PC-9 (cell line): ENCODE measurements at regions not wholly inside any gene's neighbourhood (a gene's known extent, or its start where the extent isn't known, plus 50 kb on each side); places are given as distances from the start of the nearest gene placed in this dataset.

Source experiments
- BruUV-seq: library from RNA; stranded (reverse); fragments of 400-500 nt; replicated peaks from 2 replicates; lab custom pipeline; 2021; lab: Mats Ljungman, UMichigan
- CTCF ChIA-PET: fragments of 300-600 bp; sonication (Branson Sonifier 250); formaldehyde crosslinking; loops from one replicate; lab custom pipeline; 2022; ENCODE audit warnings: antibody characterized with exemption; lab: Charles Lee
- POLR2A ChIA-PET: fragments of 300-600 bp; sonication (Branson Sonifier 250); formaldehyde crosslinking; loops from one replicate; lab custom pipeline; 2022; ENCODE audit warnings: antibody characterized with exemption; ENCODE audit not compliant: unreplicated experiment; lab: Charles Lee
- DNase-seq, 2 experiments: peaks; one replicate each; pipeline versions ENCODE4 v3.0.0 to v3.0.0-alpha.2; 2015 to 2022; ENCODE audit warnings: mixed read lengths in 1 of 2
- H2AFZ ChIP-seq: fragments of 200-600 bp; sonication (generic); 2 replicates; pipeline ENCODE4 v1.8.1; 2017; ENCODE audit warnings: antibody characterized with exemption
- H3F3A ChIP-seq: fragments of 200-600 bp; sonication (generic); 2 replicates; pipeline ENCODE4 v1.8.1; 2017; ENCODE audit warnings: antibody characterized with exemption, mild to moderate bottlenecking, low read depth; ENCODE audit not compliant: insufficient read depth
- H3K27ac ChIP-seq: fragments of 200-600 bp; sonication (generic); 2 replicates; pipeline ENCODE4 v1.6.1; 2016; ENCODE audit warnings: mixed run types
- H3K27me3 ChIP-seq: fragments of 200-600 bp; sonication (generic); 2 replicates; pipeline ENCODE4 v1.6.1; 2016; ENCODE audit warnings: low read depth, mixed run types; ENCODE audit not compliant: insufficient read depth
- H3K36me3 ChIP-seq: fragments of 200-600 bp; sonication (generic); 2 replicates; pipeline ENCODE4 v1.6.1; 2016; ENCODE audit warnings: low read depth, mixed run types
- H3K4me1 ChIP-seq: fragments of 200-600 bp; sonication (generic); replicated peaks from 2 replicates; pipeline ENCODE4 v1.6.1; 2016; ENCODE audit warnings: mixed run types; ENCODE audit not compliant: insufficient read depth
- H3K4me2 ChIP-seq: fragments of 200-600 bp; sonication (generic); 2 replicates; pipeline ENCODE4 v1.6.1; 2017; ENCODE audit warnings: mixed run types
- H3K4me3 ChIP-seq: fragments of 200-600 bp; sonication (generic); 2 replicates; pipeline ENCODE4 v1.6.1; 2016; ENCODE audit warnings: mixed run types
- H3K79me2 ChIP-seq: fragments of 200-600 bp; sonication (generic); 2 replicates; pipeline ENCODE4 v1.6.1; 2017; ENCODE audit warnings: low read depth, mixed run types
- H3K9me2 ChIP-seq: fragments of 200-600 bp; sonication (generic); 2 replicates; pipeline ENCODE4 v1.8.1; 2017; ENCODE audit warnings: mild to moderate bottlenecking; ENCODE audit not compliant: insufficient read depth
- H3K9me3 ChIP-seq: fragments of 200-600 bp; sonication (generic); 2 replicates; pipeline ENCODE4 v1.8.1; 2016; ENCODE audit warnings: low read depth; ENCODE audit not compliant: insufficient read depth
- H4K20me1 ChIP-seq: fragments of 200-600 bp; sonication (generic); 2 replicates; pipeline ENCODE4 v1.8.1; 2017; ENCODE audit not compliant: insufficient read depth
- EZH2 ChIP-seq: fragments of 200-600 bp; sonication (generic); IDR thresholded peaks from 2 replicates; pipeline ENCODE4 v1.8.0; 2017; ENCODE audit warnings: antibody characterized with exemption, low read depth
- intact Hi-C: fragments of 100-400 bp; cut with micrococcal nuclease; formaldehyde crosslinking; loops from one replicate; pipeline ENCODE4 v1.10.0; 2022; ENCODE audit not compliant: unreplicated experiment
- TF ChIP-seq, protein P1 (sequence below): fragments of 200-600 bp; sonication (generic); conservative IDR thresholded peaks from 2 replicates; pipeline ENCODE4 v1.6.1; 2017; ENCODE audit warnings: mixed run types, antibody characterized with exemption, mild to moderate bottlenecking, moderate library complexity

DNA sequence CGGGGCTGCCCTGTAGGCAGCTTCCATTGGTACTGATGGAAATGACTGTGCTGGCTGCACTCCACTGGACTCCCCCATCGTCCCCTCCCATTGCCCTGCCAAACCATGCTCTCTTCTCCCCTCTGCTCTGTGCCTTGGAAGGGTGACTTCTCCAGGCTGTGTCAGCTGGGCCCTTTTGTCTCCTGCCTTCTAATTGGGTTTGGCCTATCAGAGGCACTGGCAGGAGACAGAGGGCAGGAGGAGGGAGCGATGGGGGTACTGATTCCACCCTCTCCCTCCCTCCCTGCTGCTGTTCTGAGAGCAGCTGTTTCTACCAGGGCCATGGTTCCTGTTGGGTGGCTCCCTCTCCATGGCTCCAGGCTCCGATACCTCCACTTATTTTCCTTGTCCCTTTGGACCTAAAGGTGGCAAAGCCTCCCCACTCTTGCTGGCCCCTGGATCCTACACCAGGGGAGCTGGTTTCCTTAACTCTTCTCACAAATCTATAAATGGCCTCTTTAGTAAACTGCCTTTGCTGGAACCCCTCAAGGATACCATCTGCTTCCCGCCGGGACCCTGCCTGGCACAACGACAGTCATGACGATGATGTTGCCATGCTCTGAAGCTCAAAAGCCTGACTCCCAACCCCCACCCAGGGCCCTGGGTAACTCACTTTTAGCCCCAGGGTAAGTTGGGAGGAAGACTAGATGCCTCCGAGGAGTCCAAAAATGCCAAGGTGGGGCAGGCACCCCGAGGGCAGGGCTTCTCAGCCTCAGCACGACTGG, 123.8 kb upstream of the RPL38 start:
- no peaks in the 10 kb centered on the region for H3K9me3 ChIP-seq
- no peaks in the 10 kb centered on the region for H3K4me1 ChIP-seq
- no peak for DNase-seq
- no peaks in the 10 kb centered on the region for H4K20me1 ChIP-seq
- H3K4me2 ChIP-seq, result no peak overlapping the region
- H3K27ac ChIP-seq, result no peak overlapping the region
- POLR2A ChIA-PET, result no interaction called here
- peaks cover 76% of the 10 kb centered on the region for H3K27me3 ChIP-seq
- no TSS peak for BruUV-seq
- CTCF ChIA-PET, result no interaction called here
- no peaks in the 10 kb centered on the region for H3K36me3 ChIP-seq
- intact Hi-C loops, result no loop called here
- H3K4me3 ChIP-seq, result no peak overlapping the region
- TF ChIP-seq, protein P1, sequence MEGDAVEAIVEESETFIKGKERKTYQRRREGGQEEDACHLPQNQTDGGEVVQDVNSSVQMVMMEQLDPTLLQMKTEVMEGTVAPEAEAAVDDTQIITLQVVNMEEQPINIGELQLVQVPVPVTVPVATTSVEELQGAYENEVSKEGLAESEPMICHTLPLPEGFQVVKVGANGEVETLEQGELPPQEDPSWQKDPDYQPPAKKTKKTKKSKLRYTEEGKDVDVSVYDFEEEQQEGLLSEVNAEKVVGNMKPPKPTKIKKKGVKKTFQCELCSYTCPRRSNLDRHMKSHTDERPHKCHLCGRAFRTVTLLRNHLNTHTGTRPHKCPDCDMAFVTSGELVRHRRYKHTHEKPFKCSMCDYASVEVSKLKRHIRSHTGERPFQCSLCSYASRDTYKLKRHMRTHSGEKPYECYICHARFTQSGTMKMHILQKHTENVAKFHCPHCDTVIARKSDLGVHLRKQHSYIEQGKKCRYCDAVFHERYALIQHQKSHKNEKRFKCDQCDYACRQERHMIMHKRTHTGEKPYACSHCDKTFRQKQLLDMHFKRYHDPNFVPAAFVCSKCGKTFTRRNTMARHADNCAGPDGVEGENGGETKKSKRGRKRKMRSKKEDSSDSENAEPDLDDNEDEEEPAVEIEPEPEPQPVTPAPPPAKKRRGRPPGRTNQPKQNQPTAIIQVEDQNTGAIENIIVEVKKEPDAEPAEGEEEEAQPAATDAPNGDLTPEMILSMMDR, result no peak
- no peak for TF ChIP-seq EZH2
- H2AFZ ChIP-seq, result no peak overlapping the region
- H3K9me2 ChIP-seq, result no peaks in the 10 kb centered on the region
- H3F3A ChIP-seq, result no peaks in the 10 kb centered on the region
- no peaks in the 10 kb centered on the region for H3K79me2 ChIP-seq

DNA sequence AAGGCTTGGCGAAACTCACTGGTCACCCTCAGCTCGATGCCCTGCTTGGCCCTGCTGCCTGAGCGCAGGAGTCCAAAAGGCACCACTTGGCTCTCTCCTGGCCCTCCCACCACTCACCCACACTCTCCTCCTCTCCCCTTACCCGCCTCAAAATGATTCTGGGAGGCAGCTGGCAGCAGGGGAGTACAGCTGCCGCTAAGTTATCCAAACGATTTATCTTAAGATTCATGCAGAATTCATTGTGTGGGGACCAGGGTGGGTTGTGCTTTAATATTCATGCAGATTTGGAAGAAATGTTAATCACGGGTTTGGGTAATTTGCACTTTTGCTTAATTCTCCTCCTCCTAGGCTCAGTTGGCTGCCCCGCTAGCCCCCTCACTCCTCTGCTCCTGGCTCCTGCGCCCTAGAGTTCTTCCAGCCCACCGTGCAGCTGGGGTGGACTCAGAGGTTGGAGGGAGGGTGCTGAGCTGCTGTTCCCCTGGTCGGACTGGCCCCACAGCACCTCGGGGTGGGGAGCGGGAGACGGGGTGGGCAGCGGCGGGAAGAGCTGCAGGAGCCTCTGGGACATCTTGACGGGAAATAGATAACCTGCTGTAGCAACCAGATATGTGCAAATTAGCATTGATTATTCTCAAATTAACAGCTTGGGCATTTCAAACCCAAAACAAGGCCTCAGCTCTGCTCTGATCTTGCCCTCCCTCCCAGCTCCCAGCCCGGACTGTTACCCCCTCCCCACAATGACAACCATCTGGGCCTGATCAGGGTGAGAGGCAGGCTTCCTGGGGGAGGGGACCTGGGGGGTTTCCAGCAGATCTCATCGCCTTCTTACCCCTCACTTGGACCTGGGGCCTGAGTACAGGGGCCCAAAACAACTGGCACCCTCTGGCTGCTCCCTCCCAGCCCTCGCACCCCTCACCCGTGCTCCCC, 122.6 kb upstream of the RPL38 start:
- Histone ChIP-seq H3K9me3 (0 out of 2 replicates have a peak, but pooled peaks cover 6% of the 10 kb centered on the region), H3K79me2 (no peaks in the 10 kb centered on the region), H2AFZ (no peak overlapping the region), H3K27ac (no peak overlapping the region), H3F3A (no peaks in the 10 kb centered on the region), H3K4me2 (no peak overlapping the region), H3K4me3 (no peak overlapping the region), H3K36me3 (no peaks in the 10 kb centered on the region), H3K27me3 (peaks cover 86% of the 10 kb centered on the region), H4K20me1 (no peaks in the 10 kb centered on the region), H3K9me2 (no peaks in the 10 kb centered on the region), H3K4me1 (no peaks in the 10 kb centered on the region)
- intact Hi-C loops, result no loop called here
- BruUV-seq, result no TSS peak
- no peak for DNase-seq
- CTCF ChIA-PET, result no interaction called here
- TF ChIP-seq, protein P1, result no peak
- TF ChIP-seq EZH2, result no peak
- POLR2A ChIA-PET, result no interaction called here

DNA sequence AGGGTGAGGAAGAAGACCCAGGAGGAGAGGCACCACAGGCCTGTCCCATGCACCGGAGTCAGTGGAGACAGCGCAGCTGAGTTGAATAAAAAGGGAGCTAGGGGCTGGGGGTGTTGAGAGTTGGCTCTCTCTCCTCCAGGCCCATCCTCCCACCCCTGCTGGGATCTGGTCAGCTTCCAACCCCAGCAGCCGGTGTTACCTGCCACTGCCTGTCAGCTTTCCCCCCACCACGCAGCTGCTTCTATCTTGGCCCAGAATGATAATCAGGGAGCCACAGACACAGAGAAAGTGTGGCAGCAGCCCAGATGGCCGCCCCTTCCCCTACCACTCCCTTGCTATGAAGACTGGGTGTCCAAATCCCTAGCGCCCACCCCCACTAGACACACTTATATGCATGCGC, 120.6 kb upstream of the RPL38 start:
- H3K27me3 ChIP-seq, result peaks cover 90% of the 10 kb centered on the region
- POLR2A ChIA-PET, result no interaction called here
- BruUV-seq, result no TSS peak

More for the DNA sequence above, 120.6 kb upstream of the RPL38 start:
- no peaks in the 10 kb centered on the region for H3F3A ChIP-seq
- CTCF ChIA-PET, result no interaction called here
- no peak overlapping the region for H3K4me2 ChIP-seq
- H3K4me1 ChIP-seq, result no peaks in the 10 kb centered on the region
- TF ChIP-seq, protein P1, result no peak
- no peak for TF ChIP-seq EZH2
- H3K9me2 ChIP-seq, result no peaks in the 10 kb centered on the region
- no peaks in the 10 kb centered on the region for H4K20me1 ChIP-seq
- no peak overlapping the region for H2AFZ ChIP-seq
- 0 out of 2 replicates have a peak, but pooled peaks cover 6% of the 10 kb centered on the region for H3K9me3 ChIP-seq
- intact Hi-C loops, result no loop called here
- no peaks in the 10 kb centered on the region for H3K36me3 ChIP-seq
- no peaks in the 10 kb centered on the region for H3K79me2 ChIP-seq
- H3K4me3 ChIP-seq, result no peak overlapping the region
- no peak overlapping the region for H3K27ac ChIP-seq
- DNase-seq, result no peak
